ENCODE measurements at regions not wholly inside any gene's neighbourhood (a gene's known extent, or its start where the extent isn't known, plus 50 kb on each side); places are given as distances from the start of the nearest gene placed in this dataset.
"Not testable (repeated sequence)": the region's sequence is repeated elsewhere in the genome, so short reads cannot be mapped to it uniquely, and the experiment has no call there.

- no peak for FAIRE-seq
Measured at GRCh38 chr1:232335741-232336293, 294.1 kb downstream of the SIPA1L2 start.

DNA sequence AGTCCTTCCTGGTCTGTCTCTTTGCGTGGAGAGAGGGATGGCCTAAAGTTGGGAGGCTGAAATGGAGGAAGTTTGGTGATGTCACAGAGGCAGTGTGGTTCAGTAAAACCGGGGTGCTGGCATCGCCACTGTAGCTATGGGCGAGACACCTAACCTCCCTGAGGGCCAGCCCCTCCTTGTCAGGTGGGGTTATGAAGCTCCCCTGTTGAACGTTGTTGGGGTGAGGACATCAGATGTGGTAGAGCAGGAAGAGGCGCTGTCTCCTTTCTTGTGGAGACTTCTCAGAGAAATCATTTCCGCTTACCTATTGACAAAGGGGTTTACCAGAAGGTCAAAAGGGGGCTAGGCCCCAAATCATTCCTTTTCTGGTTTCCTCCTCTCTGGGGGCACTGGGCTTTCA lies 294.7 kb downstream of the SIPA1L2 start:
- no peak for FAIRE-seq

DNA sequence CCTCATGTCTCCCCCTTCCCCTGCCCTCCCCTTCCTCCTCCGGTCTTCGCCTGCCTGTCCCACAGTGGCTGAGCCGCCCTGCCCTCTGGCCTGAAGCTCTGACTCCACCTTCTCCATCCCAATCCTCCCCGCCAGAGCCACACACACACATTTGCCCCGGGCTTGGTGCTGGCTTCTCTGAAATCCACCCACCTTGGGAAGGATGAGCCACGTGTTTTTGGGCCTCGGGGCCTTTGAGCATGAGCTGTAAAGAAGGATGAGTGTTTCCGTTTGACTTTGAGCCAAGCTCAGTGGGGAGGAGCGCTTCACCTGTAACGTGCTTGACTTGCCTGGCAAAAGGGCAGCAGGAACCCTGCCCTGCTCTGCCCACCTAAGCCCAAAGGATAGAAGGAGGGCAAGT lies 295.1 kb downstream of the SIPA1L2 start:
- no peak for FAIRE-seq

DNA sequence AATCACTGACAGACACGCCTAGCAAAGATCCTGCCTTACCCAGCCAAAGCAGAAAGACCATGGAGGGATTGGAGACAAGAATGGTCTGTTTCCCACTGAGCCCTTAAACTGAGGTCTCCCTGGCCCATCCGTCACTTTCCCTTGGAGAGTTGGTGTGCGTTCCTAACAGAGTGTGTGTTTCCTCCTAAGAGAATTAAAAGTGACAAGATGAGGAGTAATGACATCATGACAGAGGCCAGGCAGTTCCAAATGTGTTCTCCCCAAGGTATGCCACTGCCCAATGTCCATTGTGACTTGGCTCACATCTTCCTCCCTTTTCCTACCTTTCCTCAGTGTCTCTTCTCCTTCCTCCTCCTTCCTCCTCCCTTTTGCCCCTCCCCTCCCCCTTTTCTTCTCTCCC lies 295.7 kb downstream of the SIPA1L2 start:
- no peak for FAIRE-seq

DNA sequence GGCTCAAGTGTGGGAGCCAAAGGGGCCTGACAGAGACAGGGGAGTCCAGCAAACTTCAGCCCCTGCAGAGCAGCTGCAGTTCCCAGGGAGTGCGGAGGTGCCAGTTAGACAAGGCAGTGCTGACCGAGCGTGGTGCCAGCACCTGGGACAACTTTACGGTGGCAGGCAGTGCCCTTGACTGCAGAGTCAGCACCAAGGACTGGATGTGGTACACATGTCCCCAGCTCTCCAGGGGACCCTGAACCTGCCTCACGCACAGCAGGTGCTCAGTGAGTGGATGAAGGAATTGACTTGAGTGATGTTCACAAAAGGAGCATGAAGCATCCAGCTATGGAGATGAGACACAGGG lies 296.5 kb downstream of the SIPA1L2 start:
- FAIRE-seq: no peak

DNA sequence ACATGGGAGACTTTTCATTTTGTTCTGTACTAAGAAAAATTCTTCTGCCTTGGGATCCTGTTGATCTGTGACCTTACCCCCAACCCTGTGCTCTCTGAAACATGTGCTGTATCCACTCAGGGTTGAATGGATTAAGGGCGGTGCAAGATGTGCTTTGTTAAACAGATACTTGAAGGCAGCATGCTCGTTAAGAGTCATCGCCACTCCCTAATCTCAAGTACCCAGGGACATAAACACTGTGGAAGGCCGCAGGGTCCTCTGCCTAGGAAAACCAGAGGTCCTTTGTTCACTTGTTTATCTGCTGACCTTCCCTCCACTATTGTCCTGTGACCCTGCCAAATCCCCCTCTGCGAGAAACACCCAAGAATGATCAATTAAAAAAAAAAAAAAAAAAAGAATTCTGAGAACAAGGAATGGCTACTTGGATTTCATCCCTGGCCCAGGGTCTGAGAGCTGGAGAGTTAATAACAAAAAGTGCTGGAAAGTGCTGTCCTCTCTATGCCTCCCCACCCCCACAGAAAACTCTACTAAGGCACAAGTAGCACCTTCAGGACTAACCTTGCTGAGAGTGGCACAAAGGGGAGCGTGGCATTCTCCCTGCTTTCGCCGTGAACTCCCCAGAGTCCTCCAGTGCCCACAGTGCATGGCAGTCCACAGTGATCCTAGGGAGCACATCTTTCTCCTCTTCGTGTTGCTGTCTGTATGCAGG lies 297.1 kb downstream of the SIPA1L2 start:
- FAIRE-seq: not testable (repeated sequence)

DNA sequence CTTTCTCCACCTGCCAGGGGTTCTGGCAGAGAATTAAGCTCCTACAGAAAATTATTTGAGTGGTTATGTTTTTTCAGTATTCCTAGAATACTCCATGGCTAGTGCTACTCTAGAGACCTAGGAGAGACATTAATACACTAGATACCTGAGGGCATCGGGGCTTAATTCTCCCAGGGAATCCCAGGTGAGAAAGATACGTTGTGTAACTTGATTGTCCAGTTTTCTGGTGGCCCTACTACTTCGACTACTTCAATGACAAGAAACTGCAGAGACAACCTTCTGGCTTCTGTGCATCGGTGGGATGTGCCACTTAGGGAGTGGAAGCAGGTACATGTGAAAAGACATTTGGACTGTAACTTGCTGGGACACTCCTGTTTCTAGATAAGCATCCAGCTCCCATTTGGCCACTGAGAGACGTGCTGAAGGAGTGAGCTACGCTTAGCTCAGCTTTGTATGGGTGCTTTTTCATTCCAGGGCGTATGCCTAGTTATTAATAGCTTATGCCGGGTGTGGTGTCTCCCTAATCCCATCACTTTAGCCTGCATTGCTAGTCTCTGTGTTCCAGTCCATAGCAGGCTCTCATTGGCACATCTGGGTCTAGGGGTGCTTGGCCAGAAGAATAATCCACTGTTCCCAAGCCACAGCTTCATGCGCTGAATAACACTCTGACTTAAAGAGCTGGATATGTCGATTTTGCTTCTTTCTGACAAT lies 300.7 kb downstream of the SIPA1L2 start:
- no peak for FAIRE-seq

- no peak for FAIRE-seq
Measured at GRCh38 chr1:232328486-232329102, 301.3 kb downstream of the SIPA1L2 start.

DNA sequence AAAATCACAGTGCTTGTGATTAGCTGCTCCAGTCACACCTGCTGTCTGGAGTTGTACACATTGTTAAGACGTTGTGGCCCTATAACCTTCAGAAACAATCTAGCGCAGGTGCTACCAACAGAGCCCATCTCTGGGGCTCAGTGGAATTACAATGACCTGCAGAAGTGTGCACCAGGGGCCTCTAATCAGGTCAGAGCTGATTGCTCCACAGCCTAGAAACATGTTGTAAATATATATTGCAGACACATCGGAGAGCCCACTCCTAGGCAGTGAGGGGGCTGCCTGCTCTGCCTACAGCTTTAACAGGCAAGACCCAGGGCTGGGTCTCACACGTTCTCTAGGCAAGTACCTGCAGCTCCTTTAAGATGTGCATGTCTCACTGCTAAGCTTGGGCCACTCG lies 302.0 kb downstream of the SIPA1L2 start:
- FAIRE-seq: no peak

DNA sequence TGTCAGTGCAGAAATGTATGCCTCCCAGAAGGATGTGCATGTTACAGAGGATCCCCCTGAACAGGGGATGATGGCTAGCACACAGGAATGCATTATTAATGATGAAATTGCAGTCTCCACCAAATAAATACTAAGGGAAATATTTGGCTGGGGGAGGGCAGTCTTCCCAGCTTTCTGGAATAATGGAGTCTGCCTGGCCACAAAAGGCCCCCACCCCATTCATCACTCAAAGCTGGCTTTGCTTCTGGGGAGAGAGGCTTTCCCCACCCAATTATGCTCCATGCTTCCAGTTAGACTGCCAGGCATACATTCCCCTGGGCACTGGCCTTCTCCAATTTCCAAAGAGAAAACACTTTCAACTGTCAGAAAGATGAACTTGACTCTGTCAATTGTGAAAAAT lies 302.7 kb downstream of the SIPA1L2 start:
- FAIRE-seq: no peak

- FAIRE-seq: no peak
Measured at GRCh38 chr1:232322162-232322734, 307.7 kb downstream of the SIPA1L2 start.

DNA sequence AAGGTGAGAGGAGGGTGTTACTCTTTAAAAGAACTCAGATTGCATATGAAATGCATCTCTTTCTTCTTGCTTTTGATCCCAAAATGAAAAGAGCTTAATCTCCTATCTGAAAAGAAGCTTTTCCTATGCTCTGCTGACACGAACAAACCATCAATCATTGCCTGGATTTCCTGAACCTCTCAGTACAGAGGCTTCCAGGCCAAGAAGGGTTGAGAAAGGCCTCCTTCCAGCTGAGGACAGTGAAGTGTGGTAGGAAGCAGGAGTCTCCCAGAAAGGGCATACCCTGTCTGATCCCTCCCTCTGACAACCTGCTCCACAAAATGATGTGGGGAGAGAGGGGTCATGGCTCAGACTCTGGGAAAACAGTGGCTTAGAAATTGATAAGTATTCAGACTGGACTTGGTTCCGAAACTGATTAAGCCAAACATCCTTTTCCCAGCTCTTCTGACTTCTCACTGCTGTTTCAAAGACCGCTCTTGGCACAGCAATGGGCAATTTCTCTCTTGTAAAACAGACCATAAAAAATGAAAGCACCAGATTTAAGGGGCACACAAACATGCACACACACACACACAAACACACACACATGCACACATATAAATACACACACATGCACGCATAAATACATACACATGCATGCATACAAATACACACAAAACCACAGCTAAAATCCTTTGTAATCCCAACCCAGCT lies 310.3 kb downstream of the SIPA1L2 start:
- FAIRE-seq: no peak

GRCh38 chr1:232319072-232319471 lies 310.9 kb downstream of the SIPA1L2 start:
- no peak for FAIRE-seq

DNA sequence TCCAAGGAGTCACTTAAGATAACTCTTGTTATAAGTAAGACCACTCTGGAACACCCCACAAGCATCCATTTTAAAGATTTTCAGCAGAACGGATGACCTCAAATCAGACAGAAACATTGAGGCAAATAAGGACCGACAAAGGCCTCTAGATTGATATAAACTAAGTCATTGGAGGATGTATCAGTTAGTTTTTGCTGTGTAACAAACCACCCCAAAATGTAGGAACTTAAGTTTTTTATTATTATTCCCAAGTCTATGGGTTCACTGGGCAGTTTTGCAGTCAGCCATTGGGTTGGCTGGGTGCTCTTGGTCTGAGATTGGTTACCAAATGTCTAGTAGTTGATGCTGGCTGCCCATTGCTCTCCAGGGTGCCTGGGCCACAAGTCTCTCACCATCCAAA lies 311.8 kb downstream of the SIPA1L2 start:
- no peak for FAIRE-seq

DNA sequence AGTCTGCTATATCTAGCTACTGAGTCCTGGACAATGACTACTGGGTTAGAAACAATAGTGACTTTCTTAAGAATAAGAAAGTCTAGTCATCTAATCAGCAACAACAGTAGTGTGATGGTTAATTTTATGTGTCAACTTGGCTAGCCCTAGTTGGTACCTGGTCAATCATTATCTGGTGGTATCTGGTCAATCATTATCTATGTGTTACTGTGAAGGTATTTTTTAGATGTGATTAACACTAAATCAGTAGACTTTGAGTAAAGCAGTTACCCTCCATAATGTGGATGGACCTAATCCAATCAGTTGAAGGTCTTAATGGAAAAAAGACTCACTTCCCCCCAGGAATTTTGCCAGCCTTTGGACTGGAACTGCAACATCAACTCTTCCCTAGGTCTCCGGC lies 312.6 kb downstream of the SIPA1L2 start:
- no peak for FAIRE-seq

DNA sequence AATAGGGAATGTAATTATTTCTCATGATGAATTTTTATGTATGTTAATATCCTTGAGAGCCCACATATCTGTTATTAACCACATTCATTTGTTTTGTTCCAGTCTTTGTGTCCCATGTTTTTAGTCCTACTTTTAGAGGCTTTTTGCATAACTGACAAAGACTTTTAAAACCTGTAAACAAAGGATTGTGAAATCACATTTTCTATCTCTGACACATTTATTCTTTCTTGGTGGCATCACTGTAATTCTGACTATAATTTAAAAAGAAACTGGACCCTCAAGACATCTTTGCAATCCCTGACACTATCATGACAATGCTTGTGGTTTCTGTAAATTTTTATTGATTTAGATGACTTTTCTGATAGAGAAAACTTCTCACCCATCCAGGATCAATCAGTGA lies 313.1 kb downstream of the SIPA1L2 start:
- no peak for FAIRE-seq

DNA sequence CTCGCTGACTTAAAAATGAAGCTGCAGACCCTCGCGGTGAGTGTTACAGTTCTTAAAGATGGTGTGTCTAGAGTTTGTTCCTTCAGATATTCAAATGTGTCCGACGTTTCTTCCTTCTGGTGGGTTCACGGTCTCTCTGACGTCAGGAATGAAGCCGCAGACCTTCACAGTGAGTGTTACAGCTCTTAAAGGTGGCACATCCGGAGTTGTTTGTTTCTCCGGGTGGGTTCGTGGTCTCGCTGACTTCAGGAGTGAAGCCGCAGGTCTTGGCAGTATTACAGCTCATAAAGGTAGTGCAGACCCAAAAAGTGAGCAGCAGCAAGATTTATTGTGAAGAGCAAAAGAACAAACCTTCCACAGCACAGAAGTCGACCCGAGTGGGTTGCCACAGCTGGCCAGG lies 316.1 kb downstream of the SIPA1L2 start:
- FAIRE-seq: not testable (repeated sequence)

GRCh38 chr1:232310541-232310940 lies 319.4 kb downstream of the SIPA1L2 start:
- no peak for FAIRE-seq

- no peak for FAIRE-seq
Measured at GRCh38 chr1:232308616-232309015, 321.3 kb downstream of the SIPA1L2 start.

GRCh38 chr1:232307296-232308017 lies 322.5 kb downstream of the SIPA1L2 start:
- no peak for FAIRE-seq

- no peak for FAIRE-seq
Measured at GRCh38 chr1:232306269-232306961, 323.5 kb downstream of the SIPA1L2 start.

DNA sequence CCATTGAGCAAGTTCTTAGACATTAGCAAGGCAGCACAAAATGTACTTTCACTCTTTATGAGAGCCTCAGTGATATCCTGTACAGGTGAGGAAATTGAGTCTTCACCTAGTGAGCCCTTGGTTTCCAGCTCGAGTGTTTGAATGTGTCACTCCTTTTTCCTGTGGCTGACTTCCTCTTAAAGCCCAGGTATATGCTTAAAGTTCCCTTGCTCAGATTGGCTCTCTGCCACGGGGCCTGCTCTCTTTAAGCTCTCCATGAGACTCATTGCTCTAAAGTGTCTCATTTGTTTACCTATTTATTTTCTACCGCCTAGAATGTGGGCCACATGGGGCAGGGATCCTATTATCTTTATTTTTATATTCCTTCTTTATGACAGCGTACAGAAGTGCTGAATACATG lies 324.9 kb downstream of the SIPA1L2 start:
- FAIRE-seq: no peak

Measured in TTC549 (cell line).